GM10266 (cell line): ENCODE measurements at regions not wholly inside any gene's neighbourhood (a gene's known extent, or its start where the extent isn't known, plus 50 kb on each side); places are given as distances from the start of the nearest gene placed in this dataset.
A peak's percentile ranks its signal among the peaks of the same experiment; 100 is the strongest.

Experiments used
- DNase-seq: peaks from one replicate; pipeline ENCODE4 v3.0.0; 2012; ENCODE audit errors: extremely low spot score
- TF ChIP-seq, protein P1 (sequence below): IDR thresholded peaks from 2 replicates; pipeline ENCODE4 v1.5.1; 2012; ENCODE audit warnings: mild to moderate bottlenecking, low read depth; ENCODE audit not compliant: control insufficient read depth, insufficient read depth; ENCODE audit errors: missing control alignments

- no peak for DNase-seq
- TF ChIP-seq, protein P1, sequence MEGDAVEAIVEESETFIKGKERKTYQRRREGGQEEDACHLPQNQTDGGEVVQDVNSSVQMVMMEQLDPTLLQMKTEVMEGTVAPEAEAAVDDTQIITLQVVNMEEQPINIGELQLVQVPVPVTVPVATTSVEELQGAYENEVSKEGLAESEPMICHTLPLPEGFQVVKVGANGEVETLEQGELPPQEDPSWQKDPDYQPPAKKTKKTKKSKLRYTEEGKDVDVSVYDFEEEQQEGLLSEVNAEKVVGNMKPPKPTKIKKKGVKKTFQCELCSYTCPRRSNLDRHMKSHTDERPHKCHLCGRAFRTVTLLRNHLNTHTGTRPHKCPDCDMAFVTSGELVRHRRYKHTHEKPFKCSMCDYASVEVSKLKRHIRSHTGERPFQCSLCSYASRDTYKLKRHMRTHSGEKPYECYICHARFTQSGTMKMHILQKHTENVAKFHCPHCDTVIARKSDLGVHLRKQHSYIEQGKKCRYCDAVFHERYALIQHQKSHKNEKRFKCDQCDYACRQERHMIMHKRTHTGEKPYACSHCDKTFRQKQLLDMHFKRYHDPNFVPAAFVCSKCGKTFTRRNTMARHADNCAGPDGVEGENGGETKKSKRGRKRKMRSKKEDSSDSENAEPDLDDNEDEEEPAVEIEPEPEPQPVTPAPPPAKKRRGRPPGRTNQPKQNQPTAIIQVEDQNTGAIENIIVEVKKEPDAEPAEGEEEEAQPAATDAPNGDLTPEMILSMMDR, result no peak
Observed at GRCh38 chr7:47089461-47089860, 492.4 kb downstream of the TNS3 start.

- no peak for DNase-seq
- TF ChIP-seq, protein P1, result peak; percentile 5
Observed at GRCh38 chr7:47089068-47089417, 492.9 kb downstream of the TNS3 start.

DNA sequence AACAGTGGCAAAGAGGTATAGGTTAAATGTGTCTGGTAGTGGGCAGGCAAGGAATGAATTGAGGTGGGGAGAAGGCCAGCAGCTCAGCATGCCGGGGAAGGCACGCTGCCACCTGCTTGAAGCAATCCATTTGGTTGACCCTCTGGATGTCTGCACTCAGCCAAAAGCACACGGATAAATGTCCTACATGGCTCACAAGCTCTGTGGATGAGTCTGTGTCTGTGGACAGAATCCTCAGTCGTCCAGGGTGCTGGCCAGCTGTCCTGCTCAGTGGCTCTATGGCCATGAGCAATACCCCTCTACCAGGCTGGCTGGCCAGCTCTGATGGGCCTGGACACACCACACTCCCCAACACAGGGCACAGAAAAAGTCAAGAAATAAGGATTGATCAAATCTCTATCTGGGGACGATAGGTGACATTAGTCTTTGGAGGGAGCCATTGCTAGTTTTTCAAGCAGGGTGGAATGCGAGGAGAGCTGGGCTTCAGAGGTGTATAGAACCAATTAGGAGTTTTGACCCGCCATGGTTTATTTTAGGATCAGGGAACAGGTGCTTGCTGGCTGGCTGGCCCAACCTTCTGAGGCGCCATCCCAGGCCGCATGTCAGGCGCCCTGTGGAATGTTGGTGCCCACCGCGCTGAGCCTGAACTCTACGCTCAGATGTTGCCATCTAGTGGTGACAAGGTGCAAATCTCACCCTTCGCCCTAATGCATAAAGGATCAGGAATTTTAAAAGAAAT, 493.4 kb downstream of the TNS3 start:
- TF ChIP-seq, protein P1, result peak; percentile 80
- peak; percentile 54 for DNase-seq

DNA sequence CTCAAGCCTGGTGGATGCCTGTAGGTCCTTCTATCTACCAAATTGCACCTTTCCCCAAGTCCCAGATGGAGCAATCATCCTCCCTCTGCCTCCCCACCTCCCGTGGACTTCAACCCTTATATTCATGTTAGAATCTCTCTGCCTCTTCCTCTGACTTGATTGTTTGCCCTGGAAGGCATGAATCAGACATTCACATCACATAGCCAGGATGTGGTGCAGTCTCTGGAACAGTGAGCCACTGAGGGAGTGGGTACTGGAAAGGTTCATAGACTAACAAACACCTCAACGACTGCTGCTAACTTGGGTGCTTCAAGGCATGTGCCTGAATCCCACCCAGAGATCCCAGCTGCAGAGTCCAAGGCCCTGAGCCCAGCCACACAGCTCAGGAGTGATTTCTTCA, 494.0 kb downstream of the TNS3 start:
- no peak for DNase-seq
- TF ChIP-seq, protein P1, result no peak

GRCh38 chr7:47085491-47086275, 496.2 kb downstream of the TNS3 start:
- no peak for DNase-seq
- TF ChIP-seq, protein P1, result no peak

DNA sequence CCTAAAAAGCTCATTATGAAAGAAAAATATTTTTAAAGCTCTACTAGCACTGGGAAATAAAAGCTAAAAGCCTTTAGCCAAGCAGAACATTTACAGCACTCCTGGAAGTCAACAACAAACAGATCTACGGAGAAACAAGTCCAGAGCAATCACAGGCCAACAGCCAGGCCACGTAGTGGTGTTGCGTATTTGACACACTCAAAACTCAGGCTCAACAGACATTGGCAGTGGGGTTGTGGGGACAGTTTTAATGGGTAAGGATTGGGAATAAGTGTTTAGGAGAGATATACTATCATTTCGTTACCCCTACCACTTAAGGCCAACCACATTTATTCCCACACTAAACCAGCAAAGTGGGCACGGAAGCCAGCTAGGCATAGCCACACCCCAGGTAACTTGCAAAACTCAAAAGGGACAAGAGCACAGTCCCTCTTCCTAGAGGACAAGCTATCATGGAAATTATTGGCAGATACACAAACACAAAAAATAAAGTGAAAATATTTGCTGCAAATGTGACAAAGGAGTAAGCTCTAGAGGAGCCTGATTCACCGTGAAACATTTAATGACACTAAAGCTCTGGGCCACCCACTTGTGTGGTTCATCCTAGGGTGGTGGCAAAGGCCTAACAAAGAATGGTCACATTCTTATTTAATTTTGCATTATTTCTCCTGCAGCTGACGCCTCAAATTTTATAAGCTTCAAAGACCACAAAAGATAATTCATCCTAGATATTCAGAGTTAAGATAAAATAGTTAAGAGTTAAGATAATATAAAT, 498.2 kb downstream of the TNS3 start:
- TF ChIP-seq, protein P1, result no peak
- no peak for DNase-seq

- TF ChIP-seq, protein P1, result no peak
- DNase-seq, result no peak
Observed at GRCh38 chr7:47080816-47081215, 501.1 kb downstream of the TNS3 start.
